Right lobe of liver (tissue), 6 donors: ENCODE measurements at regions not wholly inside any gene's neighbourhood (a gene's known extent, or its start where the extent isn't known, plus 50 kb on each side); places are given as distances from the start of the nearest gene placed in this dataset.

Experiments used
- ATAC-seq, 4 donors: fragments of 200-7000 bp; cut with Tn5 transposase; one replicate each; pipeline ENCODE4 v1.9.1; 2020; ENCODE audit warnings: mild to moderate bottlenecking in 4 of 4, moderate library complexity in 4 of 4
- DNase-seq, 3 donors: peaks; one replicate each; pipeline ENCODE4 v3.0.0-alpha.2; 2020
- H3K27ac ChIP-seq, 3 donors: fragments of 200-600 bp; one replicate each; pipeline ENCODE4 v1.8.0; 2022
- H3K27me3 ChIP-seq, 2 donors: fragments of 200-600 bp; one replicate each; pipeline ENCODE4 v1.8.0; 2022
- H3K36me3 ChIP-seq, 4 donors: fragments of 200-600 bp; sonication (generic) in 1 of 4; one replicate each; pipeline versions ENCODE4 v1.5.1 to v1.8.0; 2017 to 2022; ENCODE audit warnings: control low read depth in 1 of 4
- H3K4me1 ChIP-seq, 4 donors: fragments of 200-600 bp; sonication (generic) in 1 of 4; one replicate each; pipeline versions ENCODE4 v1.5.1 to v1.8.0; 2017 to 2022; ENCODE audit warnings: control low read depth in 1 of 4
- H3K4me3 ChIP-seq, 3 donors: fragments of 200-600 bp; one replicate each; pipeline ENCODE4 v1.8.0; 2022
- H3K9me3 ChIP-seq, 4 donors: fragments of 200-600 bp; sonication (generic) in 1 of 4; one replicate each; pipeline versions ENCODE4 v1.5.1 to v1.8.0; 2017 to 2022; ENCODE audit warnings: control low read depth in 1 of 4
- POLR2A ChIP-seq: fragments of 450-650 bp; IDR thresholded peaks from one replicate; pipeline ENCODE4 v1.6.1; 2017; ENCODE audit warnings: antibody characterized with exemption, mild to moderate bottlenecking
- WGBS: methylation state at CpG from one replicate; pipeline ENCODE4 v1.1.6; 2018; ENCODE audit warnings: low coverage, low lambda C conversion rate; ENCODE audit not compliant: insufficient coverage; ENCODE audit errors: missing lambda C conversion rate; 5-methylcytosine and 5-hydroxymethylcytosine counted together
- intact Hi-C, 2 donors: fragments of 100-400 bp; cut with DNase I; formaldehyde crosslinking; loops; one replicate each; pipeline versions ENCODE4 v1.11.2 to v1.14.1; 2022
- TF ChIP-seq, protein P1 (sequence below), 4 donors: fragments of 200-600 bp in 3 of 4; fragments of 450-650 bp in 1 of 4; IDR thresholded peaks; one replicate each; pipeline versions ENCODE4 v1.5.1 to v1.8.0; 2016 to 2022; ENCODE audit warnings: antibody characterized with exemption in 4 of 4, mild to moderate bottlenecking in 2 of 4
- donor health status: DM: no; HTN: yes; CAD: no.
- donor health status: DM: no; HTN: no; CAD: no.
- donor health status: DM: no; HTN: no; CAD: no.
- donor health status: DM: no; HTN: yes; CAD: no.
- donor health status: DM: no; HTN: yes; CAD: no.

- WGBS: 64% methylated on average over 13 of the region's 13 CpGs
- ATAC-seq: no peak
- no peak for DNase-seq
- Histone ChIP-seq H3K9me3 (no peaks in the 10 kb centered on the region), H3K36me3 (no peaks in the 10 kb centered on the region), H3K27me3 (no peaks in the 10 kb centered on the region), H3K27ac (no peak overlapping the region), H3K4me3 (no peak overlapping the region), H3K4me1 (no peaks in the 10 kb centered on the region)
- intact Hi-C loops: no loop called here
- TF ChIP-seq POLR2A: no peak
- TF ChIP-seq, protein P1, sequence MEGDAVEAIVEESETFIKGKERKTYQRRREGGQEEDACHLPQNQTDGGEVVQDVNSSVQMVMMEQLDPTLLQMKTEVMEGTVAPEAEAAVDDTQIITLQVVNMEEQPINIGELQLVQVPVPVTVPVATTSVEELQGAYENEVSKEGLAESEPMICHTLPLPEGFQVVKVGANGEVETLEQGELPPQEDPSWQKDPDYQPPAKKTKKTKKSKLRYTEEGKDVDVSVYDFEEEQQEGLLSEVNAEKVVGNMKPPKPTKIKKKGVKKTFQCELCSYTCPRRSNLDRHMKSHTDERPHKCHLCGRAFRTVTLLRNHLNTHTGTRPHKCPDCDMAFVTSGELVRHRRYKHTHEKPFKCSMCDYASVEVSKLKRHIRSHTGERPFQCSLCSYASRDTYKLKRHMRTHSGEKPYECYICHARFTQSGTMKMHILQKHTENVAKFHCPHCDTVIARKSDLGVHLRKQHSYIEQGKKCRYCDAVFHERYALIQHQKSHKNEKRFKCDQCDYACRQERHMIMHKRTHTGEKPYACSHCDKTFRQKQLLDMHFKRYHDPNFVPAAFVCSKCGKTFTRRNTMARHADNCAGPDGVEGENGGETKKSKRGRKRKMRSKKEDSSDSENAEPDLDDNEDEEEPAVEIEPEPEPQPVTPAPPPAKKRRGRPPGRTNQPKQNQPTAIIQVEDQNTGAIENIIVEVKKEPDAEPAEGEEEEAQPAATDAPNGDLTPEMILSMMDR (IDR thresholded peaks at IDR 0.05): no peak
Measured at GRCh38 chr20:61066526-61066925, 185.5 kb upstream of the CDH4 start.

GRCh38 chr20:61067221-61067620 lies 184.8 kb upstream of the CDH4 start:
- H3K4me3 ChIP-seq: no peak overlapping the region
- no peaks in the 10 kb centered on the region for H3K9me3 ChIP-seq
- 63% methylated on average over 4 of the region's 9 CpGs for WGBS
- intact Hi-C loops: no loop called here
- no peaks in the 10 kb centered on the region for H3K4me1 ChIP-seq
- DNase-seq (no peak), ATAC-seq (no peak)
- H3K27ac ChIP-seq: no peak overlapping the region
- no peaks in the 10 kb centered on the region for H3K36me3 ChIP-seq
- no peak for TF ChIP-seq POLR2A
- TF ChIP-seq, protein P1 (IDR thresholded peaks at IDR 0.05): no peak
- no peaks in the 10 kb centered on the region for H3K27me3 ChIP-seq

DNA sequence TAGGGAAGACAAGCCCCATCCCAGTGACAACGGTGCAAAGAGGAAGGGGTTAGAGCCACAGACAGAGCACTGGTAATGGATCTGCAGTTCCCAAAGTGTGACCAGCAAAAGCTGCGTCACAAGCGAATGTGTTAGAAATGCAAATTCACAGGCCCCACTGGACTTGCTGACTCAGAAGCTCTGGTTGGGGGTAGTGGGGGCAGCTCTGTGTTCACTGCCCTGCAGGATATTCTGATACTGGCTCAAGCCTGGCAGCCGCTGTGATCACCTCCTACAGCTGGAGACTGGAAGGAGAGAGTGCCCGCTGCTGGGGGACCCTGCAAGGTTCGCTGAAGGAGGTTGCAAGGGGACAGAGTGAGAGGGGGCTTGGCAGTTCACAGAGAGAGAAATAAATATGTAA lies 179.7 kb upstream of the CDH4 start:
- intact Hi-C loops: no loop called here
- H3K4me3 ChIP-seq: no peak overlapping the region
- H3K27ac ChIP-seq: no peak overlapping the region
- no peaks in the 10 kb centered on the region for H3K9me3 ChIP-seq
- H3K27me3 ChIP-seq: no peaks in the 10 kb centered on the region
- 44% methylated on average over 6 of the region's 6 CpGs for WGBS
- DNase-seq: no peak
- TF ChIP-seq, protein P1 (IDR thresholded peaks at IDR 0.05): no peak
- ATAC-seq: no peak
- no peaks in the 10 kb centered on the region for H3K4me1 ChIP-seq
- no peaks in the 10 kb centered on the region for H3K36me3 ChIP-seq

DNA sequence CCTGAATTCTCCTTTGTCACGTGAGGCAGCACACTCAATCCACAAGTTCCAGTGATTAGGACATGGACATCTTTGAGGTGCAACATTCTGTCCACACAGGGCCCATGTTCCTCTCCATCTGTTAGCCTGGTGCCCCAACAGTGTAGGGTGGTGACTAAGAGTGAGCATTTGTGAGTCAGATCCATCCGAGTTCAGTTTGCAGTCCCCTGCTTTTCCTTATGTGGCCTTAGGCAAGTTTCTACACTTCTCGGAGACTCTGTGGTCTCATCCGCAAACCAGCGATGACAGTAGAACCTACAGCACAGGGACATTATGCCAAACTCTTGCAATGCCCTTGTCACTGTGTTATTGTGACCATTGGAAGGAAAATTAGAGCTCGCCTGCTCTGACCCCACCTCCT lies 178.7 kb upstream of the CDH4 start:
- ATAC-seq (no peak), DNase-seq (no peak)
- Histone ChIP-seq H3K9me3 (no peaks in the 10 kb centered on the region), H3K36me3 (no peaks in the 10 kb centered on the region), H3K4me3 (no peak overlapping the region), H3K27ac (no peak overlapping the region), H3K4me1 (no peaks in the 10 kb centered on the region), H3K27me3 (no peaks in the 10 kb centered on the region)
- TF ChIP-seq, protein P1 (IDR thresholded peaks at IDR 0.05): no peak
- TF ChIP-seq POLR2A: no peak
- intact Hi-C loops: no loop called here
- 64% methylated on average over 6 of the region's 6 CpGs for WGBS

- Histone ChIP-seq H3K36me3 (no peaks in the 10 kb centered on the region), H3K27me3 (no peaks in the 10 kb centered on the region), H3K4me3 (no peak overlapping the region), H3K9me3 (no peaks in the 10 kb centered on the region), H3K27ac (no peak overlapping the region), H3K4me1 (no peaks in the 10 kb centered on the region)
- TF ChIP-seq, protein P1 (IDR thresholded peaks at IDR 0.05): no peak
- TF ChIP-seq POLR2A: no peak
- 55% methylated on average over 2 of the region's 3 CpGs for WGBS
- intact Hi-C loops: no loop called here
- DNase-seq (no peak), ATAC-seq (no peak)
Measured at GRCh38 chr20:61082720-61083119, 169.3 kb upstream of the CDH4 start.
